DMS153 treated with DMSO at 0.1 percent for 48 hours (cell line): ENCODE measurements at regions not wholly inside any gene's neighbourhood (a gene's known extent, or its start where the extent isn't known, plus 50 kb on each side); places are given as distances from the start of the nearest gene placed in this dataset.

Experiments
- DNase-seq: peaks from one replicate; lab custom pipeline; 2025; ENCODE audit not compliant: unreplicated experiment; lab: John Stamatoyannopoulos, UW

DNA sequence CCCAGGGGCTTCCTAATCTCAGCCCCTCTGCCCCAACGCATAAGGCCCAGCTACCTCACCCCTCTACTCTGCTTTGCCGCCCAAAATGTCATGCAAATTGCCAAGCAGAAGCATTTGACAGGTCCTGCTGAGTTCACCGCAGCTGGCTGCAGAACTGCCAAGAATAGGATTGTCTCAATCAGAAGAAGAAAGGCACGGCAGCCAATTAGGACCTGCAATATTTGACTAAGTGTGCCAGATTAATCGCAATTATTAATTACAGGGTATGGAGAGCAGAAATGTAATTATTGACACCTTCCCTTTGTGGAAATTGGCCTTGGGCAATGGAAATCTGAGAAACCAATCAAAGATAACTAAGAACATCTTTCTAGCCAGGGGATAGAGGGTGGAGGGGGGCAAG lies 318.6 kb downstream of the LRFN2 start:
- DNase-seq: no peak

DNA sequence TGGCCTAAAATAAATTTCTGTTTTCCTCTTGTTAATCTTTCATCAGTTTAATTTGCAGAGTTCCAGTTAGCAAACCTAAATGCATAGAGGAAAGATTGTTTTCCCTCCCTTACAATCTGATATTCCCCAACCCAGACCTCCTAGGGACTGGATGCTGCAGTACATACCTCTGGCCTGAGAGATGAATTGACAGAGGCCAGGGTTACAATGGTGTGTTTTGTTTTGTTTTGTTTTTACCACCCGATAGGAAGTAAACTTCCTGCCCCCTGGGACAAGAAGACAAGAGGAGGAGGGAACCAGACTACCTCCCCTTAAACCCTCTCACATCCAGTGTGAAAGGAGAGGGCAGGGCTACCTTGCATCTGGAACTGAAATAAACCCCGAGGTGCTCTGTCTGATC lies 319.0 kb downstream of the LRFN2 start:
- no peak for DNase-seq

- DNase-seq: no peak
These were observed 321.5 kb downstream of the LRFN2 start for GRCh38 chr6:40265615-40266014.

GRCh38 chr6:40263970-40264369 lies 323.2 kb downstream of the LRFN2 start:
- no peak for DNase-seq

- DNase-seq: no peak
These were observed 324.8 kb downstream of the LRFN2 start for GRCh38 chr6:40262363-40262762.

DNA sequence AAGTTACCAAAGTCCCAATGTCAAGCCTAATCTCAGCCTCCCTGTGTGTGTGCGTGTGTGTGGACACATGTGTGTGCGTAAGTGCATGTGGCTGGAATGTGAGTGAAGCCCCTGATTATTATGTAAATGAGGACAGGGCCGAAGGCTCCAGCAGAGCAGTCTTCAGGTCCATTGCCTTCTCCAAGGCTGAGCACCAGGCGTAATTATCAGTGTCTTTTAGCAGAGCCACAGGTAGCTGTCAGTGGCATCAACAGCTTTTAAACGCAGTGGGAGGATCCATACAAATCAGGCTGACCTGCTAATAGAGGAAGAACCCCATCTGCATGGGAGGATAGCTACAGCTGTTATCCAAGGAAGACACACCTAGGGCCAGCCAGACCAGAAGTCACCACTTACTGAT lies 324.3 kb upstream of the MOCS1 start:
- no peak for DNase-seq

- DNase-seq: no peak
These were observed 322.6 kb upstream of the MOCS1 start for GRCh38 chr6:40256831-40257230.

DNA sequence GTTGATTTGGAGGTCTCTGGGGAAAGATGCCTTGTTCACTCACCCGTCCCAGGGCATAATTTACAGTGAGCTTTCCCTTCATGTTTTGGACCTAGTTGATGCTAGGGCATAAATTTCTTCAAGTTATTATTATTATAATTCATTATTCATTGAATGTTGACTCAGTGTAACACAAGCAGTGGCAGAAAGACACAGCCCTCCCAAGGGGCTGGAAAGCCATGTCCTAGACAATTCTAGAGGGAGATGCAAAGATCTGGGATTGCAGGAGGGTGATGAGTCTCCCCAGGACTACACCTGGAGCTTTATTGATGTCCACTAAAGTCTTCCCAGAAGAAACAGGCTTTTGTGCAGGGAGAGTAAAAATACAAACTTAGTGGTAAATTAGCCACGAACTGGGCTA lies 322.0 kb upstream of the MOCS1 start:
- DNase-seq: no peak

DNA sequence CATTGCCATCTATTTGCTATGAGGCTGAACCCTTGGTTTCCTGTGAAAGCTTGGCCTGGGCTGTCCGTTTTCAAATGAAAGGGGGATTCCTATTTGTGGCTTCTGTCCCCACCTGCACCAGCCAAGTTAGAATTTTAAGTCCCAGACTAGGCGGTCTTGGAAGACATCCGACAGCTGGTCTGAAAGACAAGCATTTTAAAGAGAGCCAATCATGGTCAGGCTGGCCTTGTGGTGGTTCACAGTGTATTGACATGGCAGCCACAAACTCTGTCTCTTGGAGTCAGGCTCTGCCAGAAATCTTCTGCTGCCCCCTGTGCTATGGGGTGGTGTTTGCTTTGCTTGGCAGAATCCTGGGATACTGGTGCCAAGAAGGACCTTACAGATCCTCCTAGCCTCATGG lies 319.2 kb upstream of the MOCS1 start:
- no peak for DNase-seq

DNA sequence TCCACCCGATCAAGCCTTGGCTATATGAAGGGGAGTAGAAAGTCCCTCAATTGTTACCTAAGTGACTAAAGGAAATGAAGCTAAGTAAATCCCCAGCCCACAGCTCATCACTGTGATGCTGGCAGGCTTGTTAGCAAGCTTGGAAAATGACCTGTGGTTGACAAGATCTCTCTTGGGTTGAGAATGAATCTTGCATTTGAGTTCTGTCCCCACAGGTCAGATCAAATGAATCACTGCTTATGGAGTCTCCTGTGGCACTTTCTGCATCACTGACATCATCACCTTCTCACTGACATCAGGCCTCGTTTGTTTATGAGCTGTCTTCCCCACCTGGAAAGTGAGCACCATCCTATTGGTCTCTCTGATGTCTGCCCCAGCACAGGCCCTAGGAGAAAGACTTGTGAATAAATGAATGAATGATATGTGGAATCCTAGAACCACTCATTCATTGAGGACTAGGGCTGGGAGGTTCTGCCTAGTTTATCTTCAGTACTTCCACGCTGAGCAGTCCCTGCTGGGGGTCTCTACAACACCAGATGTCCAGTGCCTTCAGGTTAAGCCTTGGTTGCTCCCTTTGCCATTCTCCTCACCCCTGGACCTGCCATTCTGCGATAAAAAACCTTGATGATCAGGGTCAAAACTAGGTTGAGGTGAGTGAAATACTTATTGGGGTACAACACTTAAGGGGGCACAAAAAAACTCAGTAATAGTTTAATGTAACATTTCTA lies 318.4 kb upstream of the MOCS1 start:
- DNase-seq: no peak

DNA sequence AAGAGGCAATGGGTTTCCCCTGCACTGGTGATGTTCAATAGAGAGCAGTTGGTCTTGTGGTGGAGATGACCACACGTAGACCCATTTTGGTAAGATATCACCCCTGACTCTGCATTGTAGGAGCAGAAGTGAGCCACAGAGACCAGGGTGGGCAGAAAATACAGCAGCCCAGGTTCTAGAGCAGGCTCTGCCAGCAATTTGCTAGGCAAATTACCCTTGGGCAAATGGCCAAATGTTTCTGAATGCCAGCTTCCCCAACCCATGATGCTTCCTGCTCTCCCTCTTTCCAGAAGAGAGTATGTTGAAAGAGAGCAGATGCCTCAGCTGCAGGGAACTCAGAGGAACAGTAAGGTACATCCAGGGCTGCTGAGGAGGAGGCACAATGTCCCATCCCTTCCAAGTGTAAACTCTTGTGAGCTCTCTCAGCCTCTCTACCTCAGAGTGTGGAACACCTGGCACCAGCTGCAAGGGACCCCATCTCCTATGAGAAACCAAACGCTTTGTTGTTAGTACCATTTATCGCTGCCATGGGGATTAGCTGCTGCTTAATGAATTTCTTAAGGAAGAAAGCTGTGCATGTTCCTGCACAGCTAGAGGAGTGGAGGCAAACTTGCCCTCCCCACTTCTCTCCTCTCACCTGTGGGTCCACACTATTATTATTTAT lies 317.5 kb upstream of the MOCS1 start:
- DNase-seq: peak; percentile 42

DNA sequence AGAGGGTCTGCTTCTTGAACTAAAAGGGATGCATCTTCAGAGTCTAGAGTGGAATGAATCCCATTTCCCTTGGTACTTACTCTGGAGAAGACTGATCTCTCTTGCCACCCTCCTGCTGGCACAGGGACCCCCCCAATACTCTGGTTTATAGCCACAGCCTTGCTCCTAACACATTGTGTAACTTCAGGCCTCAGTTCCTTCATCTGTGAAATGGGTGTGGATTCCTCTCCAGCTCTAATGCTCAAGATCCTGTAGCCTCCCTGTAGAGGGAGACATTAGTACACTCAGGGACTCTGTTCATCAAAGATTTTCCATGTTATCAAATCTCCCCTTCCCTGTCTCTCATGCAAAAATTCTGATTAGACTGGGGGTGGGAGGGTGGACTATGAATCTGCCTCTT lies 315.7 kb upstream of the MOCS1 start:
- DNase-seq: no peak

DNA sequence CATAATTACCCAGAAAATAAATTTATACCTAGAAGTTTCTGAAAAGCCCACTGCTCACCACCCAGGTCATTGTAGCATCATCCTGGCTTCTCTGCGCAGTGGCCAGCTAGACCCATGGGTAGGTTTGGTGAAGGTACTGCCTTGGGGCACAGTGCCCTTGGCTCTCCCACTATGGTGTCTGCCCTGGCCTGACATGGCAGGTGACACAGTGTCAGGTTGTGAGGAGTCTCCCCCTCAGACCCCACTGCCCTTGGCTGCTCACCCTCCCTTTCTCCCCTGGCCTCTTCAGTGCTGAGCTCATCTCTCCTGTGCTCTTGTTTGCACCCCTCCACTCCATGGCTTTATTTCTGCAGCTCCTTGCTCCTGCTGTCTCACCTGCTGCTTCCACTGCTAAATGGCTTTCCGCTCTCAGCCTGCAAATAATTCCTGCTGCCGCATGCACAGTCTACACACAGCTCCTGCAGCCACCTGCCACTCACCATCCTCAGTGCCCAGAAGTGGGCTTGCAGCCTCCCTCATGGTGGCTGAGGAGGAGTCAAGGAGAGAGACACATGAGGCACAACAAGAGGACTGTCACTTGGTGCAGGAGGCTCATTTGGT lies 313.4 kb upstream of the MOCS1 start:
- DNase-seq: no peak

GRCh38 chr6:40244699-40245098 lies 310.4 kb upstream of the MOCS1 start:
- DNase-seq: no peak

DNA sequence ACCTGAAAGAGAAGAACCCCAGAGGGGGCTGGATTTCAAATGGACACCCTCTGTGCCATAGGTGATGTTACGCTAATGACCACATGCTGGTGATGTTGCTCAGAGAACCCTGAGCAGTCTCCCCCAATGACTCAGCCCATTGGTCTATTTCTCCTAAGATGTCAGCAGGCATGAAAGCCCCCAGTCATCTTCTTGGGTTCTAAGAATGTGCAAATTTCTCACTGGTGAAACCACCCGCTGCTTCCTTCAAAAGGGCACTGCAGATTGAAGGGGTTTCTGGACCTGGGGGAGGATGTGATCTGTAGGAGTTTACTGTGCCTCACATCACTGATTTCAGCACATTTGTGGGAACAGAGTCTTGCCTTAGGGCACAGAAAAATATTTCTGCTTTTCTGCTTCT lies 298.4 kb upstream of the MOCS1 start:
- DNase-seq: no peak

- DNase-seq: no peak
These were observed 293.5 kb upstream of the MOCS1 start for GRCh38 chr6:40227735-40228134.

DNA sequence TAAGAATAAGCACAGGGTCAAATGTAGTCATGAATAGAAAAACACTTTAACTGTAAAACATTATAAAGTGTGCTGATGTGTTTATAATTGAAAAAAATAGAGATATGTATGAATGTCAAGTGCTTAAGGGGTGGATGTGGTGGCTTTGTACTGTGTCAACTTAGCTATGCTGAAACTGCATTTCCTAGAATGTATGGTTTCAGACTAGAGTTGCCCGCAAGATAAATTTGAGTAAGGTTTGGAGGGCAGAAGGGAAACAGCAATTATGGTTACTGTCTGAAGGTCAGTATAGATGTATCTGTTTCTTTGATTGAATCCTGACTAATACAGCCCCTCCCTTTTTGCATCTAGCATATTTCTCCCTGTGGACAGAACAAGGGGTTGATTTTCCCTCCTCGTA lies 288.1 kb upstream of the MOCS1 start:
- no peak for DNase-seq

DNA sequence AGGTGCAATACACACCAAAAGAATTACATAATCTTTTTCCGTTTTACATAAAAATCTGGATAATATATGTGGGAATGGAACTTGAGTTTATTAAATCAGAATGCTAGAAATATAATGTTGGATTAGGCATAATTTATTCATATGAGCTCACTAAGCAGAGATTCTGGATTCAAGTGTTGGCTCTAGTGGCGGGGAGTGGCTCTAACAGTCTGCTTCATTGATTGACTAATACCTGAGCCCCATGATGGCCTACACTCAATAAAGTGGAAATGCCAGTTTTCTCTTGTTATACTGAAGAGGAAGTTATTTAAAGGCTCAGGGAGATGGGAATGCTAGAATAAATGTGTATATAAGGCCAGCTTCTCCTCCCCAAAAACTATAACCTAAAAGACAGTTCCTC lies 285.5 kb upstream of the MOCS1 start:
- no peak for DNase-seq

DNA sequence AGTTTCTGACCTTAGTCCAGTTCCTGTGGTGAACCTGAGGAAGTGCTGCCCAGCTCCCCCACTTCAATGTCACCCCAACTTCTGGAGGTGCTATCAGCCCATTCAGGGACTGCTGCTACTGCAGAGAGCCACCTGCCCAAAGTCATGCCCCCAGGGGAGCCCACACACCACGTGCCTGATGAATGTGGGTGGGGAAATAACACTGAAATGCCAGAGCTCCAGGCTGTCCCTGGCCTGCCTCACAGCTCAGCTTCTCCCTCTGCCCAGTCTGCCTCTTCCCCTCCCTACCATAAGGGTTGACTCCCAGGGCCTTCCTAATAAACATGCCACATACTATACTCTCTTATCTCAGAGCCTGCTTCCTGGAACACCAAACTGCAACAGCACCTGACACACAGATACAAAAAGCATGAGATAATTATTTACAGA lies 276.4 kb upstream of the MOCS1 start:
- no peak for DNase-seq

- no peak for DNase-seq
These were observed 271.5 kb upstream of the MOCS1 start for GRCh38 chr6:40205801-40206200.

GRCh38 chr6:40205004-40205403 lies 270.7 kb upstream of the MOCS1 start:
- no peak for DNase-seq

DNA sequence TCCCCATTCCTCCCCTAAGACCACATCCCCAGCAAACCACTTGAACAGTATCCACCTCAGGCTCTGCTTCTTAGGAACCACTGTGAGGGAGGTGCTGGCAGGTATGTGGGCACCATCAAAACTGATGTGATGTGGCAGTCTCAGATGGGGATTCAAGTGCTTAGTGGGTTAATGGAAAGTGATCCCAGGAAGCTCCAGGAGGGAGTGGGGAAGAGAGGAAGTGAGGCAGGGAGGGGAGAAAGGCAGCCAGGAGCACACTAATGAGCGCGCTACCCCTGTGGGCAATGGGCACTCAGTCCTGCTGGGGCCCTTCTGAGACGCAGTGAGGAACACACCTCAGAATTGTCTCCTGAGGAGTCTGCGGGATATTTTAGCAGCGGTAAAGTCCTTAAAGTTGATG lies 263.1 kb upstream of the MOCS1 start:
- no peak for DNase-seq

DNA sequence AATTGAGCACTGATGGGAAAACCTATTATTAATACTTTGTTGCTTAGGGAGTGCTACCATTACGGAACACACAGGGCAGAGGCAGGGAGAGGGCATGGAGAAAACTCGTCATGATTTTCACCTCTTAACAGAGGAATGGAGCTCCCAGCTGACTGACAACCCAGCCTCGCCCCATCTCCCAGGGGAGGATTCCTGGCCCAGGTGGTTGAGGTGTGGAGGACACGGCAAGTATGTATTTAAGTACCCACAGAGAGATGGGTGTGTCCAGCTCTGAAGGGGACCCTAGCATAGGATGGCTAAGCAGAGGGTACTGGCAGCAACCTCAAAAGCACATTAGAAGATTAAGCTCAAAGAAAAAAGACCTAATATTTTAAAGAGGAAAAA lies 261.9 kb upstream of the MOCS1 start:
- no peak for DNase-seq
